ENCODE measurements at regions not wholly inside any gene's neighbourhood (a gene's known extent, or its start where the extent isn't known, plus 50 kb on each side); places are given as distances from the start of the nearest gene placed in this dataset.

GRCh38 chr5:118195211-118195610 is 793.1 kb downstream of the DTWD2 start:
- TF ChIP-seq CTCF (IDR thresholded peaks at IDR 0.05), result no peak
- TF ChIP-seq EP300 (IDR thresholded peaks at IDR 0.05), result no peak
- TF ChIP-seq POLR2A (IDR thresholded peaks at IDR 0.05), result no peak
